H9 (cell line): ENCODE measurements at regions not wholly inside any gene's neighbourhood (a gene's known extent, or its start where the extent isn't known, plus 50 kb on each side); places are given as distances from the start of the nearest gene placed in this dataset.
"Not testable (repeated sequence)": the region's sequence is repeated elsewhere in the genome, so short reads cannot be mapped to it uniquely, and the experiment has no call there.

Source experiments
- DNase-seq: peaks from one replicate; pipeline ENCODE4 v3.0.0-alpha.2; 2017
- H2AFZ ChIP-seq: one replicate; pipeline ENCODE4 v1.6.1; 2013; ENCODE audit warnings: mild to moderate bottlenecking, low read length, control low read depth, moderate library complexity
- H2AK5ac ChIP-seq: 2 replicates; pipeline ENCODE4 v1.6.1; 2013; ENCODE audit warnings: low read length, control low read depth, mixed read lengths; ENCODE audit not compliant: insufficient read length
- H2BK120ac ChIP-seq: one replicate; pipeline ENCODE4 v1.6.1; 2013; ENCODE audit warnings: low read depth, mild to moderate bottlenecking, low read length, control low read depth, inconsistent platforms; ENCODE audit not compliant: poor library complexity, severe bottlenecking
- H2BK12ac ChIP-seq: 2 replicates; pipeline ENCODE4 v1.6.1; 2013; ENCODE audit warnings: low read length, control low read depth, mixed read lengths, low read depth; ENCODE audit not compliant: insufficient read length
- H2BK15ac ChIP-seq: 2 replicates; pipeline ENCODE4 v1.6.1; 2013; ENCODE audit warnings: low read depth, low read length, control low read depth
- H2BK20ac ChIP-seq: one replicate; pipeline ENCODE4 v1.6.1; 2013; ENCODE audit warnings: low read depth, mild to moderate bottlenecking, low read length, control low read depth, inconsistent platforms; ENCODE audit not compliant: poor library complexity, severe bottlenecking
- H2BK5ac ChIP-seq: 2 replicates; pipeline ENCODE4 v1.6.1; 2013; ENCODE audit warnings: low read length, control low read depth, mixed read lengths; ENCODE audit not compliant: insufficient read length
- H3K14ac ChIP-seq: 2 replicates; pipeline ENCODE4 v1.6.1; 2013; ENCODE audit warnings: low read length, control low read depth; ENCODE audit not compliant: insufficient read depth
- H3K18ac ChIP-seq: 2 replicates; pipeline ENCODE4 v1.6.1; 2013; ENCODE audit warnings: low read depth, mild to moderate bottlenecking, mixed read lengths, low read length, control low read depth; ENCODE audit not compliant: insufficient read length
- H3K23ac ChIP-seq: 2 replicates; pipeline ENCODE4 v1.6.1; 2013; ENCODE audit warnings: low read length, control low read depth, mixed read lengths, low read depth; ENCODE audit not compliant: insufficient read length
- H3K23me2 ChIP-seq: 2 replicates; pipeline ENCODE4 v1.6.1; 2013; ENCODE audit warnings: low read depth, mild to moderate bottlenecking, mixed read lengths, low read length, control low read depth; ENCODE audit not compliant: insufficient read length, poor library complexity, severe bottlenecking
- H3K27ac ChIP-seq: 2 replicates; pipeline ENCODE4 v1.5.1; 2013; ENCODE audit warnings: low read length, control low read depth, mixed read lengths, low read depth; ENCODE audit not compliant: insufficient read length
- H3K27me3 ChIP-seq: 2 replicates; pipeline ENCODE4 v1.6.1; 2013; ENCODE audit warnings: low read length, control low read depth, inconsistent platforms; ENCODE audit not compliant: insufficient read depth
- H3K4ac ChIP-seq: 2 replicates; pipeline ENCODE4 v1.6.1; 2013; ENCODE audit warnings: low read depth, mild to moderate bottlenecking, control low read depth, inconsistent platforms, low read length, moderate library complexity
- H3K4me1 ChIP-seq: 2 replicates; pipeline ENCODE4 v1.6.1; 2013; ENCODE audit warnings: low read length, control low read depth, inconsistent platforms; ENCODE audit not compliant: insufficient read depth
- H3K4me2 ChIP-seq: 2 replicates; pipeline ENCODE4 v1.6.1; 2013; ENCODE audit warnings: low read length, control low read depth, mixed read lengths; ENCODE audit not compliant: insufficient read length, insufficient read depth
- H3K56ac ChIP-seq: 2 replicates; pipeline ENCODE4 v1.6.1; 2013; ENCODE audit warnings: low read depth, mild to moderate bottlenecking, mixed read lengths, low read length, control low read depth; ENCODE audit not compliant: insufficient read length
- H3K79me1 ChIP-seq: 2 replicates; pipeline ENCODE4 v1.6.1; 2013; ENCODE audit warnings: low read depth, mild to moderate bottlenecking, moderate library complexity, low read length, control low read depth, inconsistent platforms; ENCODE audit not compliant: insufficient read depth, poor library complexity, severe bottlenecking
- H3K79me2 ChIP-seq: 2 replicates; pipeline ENCODE4 v1.6.1; 2013; ENCODE audit warnings: low read length, control low read depth, inconsistent platforms; ENCODE audit not compliant: insufficient read depth
- H3K9ac ChIP-seq: 2 replicates; pipeline ENCODE4 v1.6.1; 2013; ENCODE audit warnings: low read length, control low read depth, mixed read lengths; ENCODE audit not compliant: insufficient read length; ENCODE audit errors: extremely low read depth
- H3K9me3 ChIP-seq: one replicate; pipeline ENCODE4 v1.6.1; 2013; ENCODE audit warnings: low read depth, low read length, inconsistent platforms; ENCODE audit not compliant: control insufficient read depth
- H3T11ph ChIP-seq: one replicate; pipeline ENCODE4 v1.6.1; 2013; ENCODE audit warnings: mild to moderate bottlenecking, low read length, control low read depth, inconsistent platforms
- H4K20me1 ChIP-seq: one replicate; pipeline ENCODE4 v1.6.1; 2013; ENCODE audit not compliant: control insufficient read depth, insufficient read length, insufficient read depth
- H4K5ac ChIP-seq: 2 replicates; pipeline ENCODE4 v1.6.1; 2013; ENCODE audit warnings: low read depth, mild to moderate bottlenecking, mixed read lengths, low read length, control low read depth; ENCODE audit not compliant: insufficient read length
- H4K8ac ChIP-seq: replicated peaks from 2 replicates; pipeline ENCODE4 v1.6.1; 2013; ENCODE audit warnings: low read length, control low read depth, mixed read lengths, low read depth; ENCODE audit not compliant: insufficient read length
- H4K91ac ChIP-seq: 2 replicates; pipeline ENCODE4 v1.6.1; 2013; ENCODE audit warnings: low read depth, mild to moderate bottlenecking, moderate library complexity, mixed read lengths, low read length, control low read depth; ENCODE audit not compliant: insufficient read length
- H3K27ac Mint-ChIP-seq, 3 experiments: 2 replicates in 2 of 3; 3 replicates in 1 of 3; pipeline ENCODE4 v1.8.0; 2020 to 2021; ENCODE audit warnings: mixed read lengths in 3 of 3, mild to moderate bottlenecking in 1 of 3, moderate library complexity in 1 of 3
- H3K27me3 Mint-ChIP-seq: 2 replicates; pipeline ENCODE4 v1.8.0; 2021; ENCODE audit warnings: low read depth, mild to moderate bottlenecking, moderate library complexity, mixed read lengths
- H3K36me3 Mint-ChIP-seq, 3 experiments: 2 replicates in 2 of 3; 3 replicates in 1 of 3; pipeline ENCODE4 v1.8.0; 2020 to 2021; ENCODE audit warnings: low read depth in 3 of 3, mixed read lengths in 3 of 3; ENCODE audit not compliant: insufficient read depth in 1 of 3
- H3K4me1 Mint-ChIP-seq, 2 experiments: 2 replicates each; pipeline ENCODE4 v1.8.0; 2020; ENCODE audit warnings: mixed read lengths in 2 of 2
- H3K4me3 Mint-ChIP-seq, 2 experiments: 2 replicates in 1 of 2; 3 replicates in 1 of 2; pipeline ENCODE4 v1.8.0; 2020 to 2021; ENCODE audit warnings: mild to moderate bottlenecking in 2 of 2, mixed read lengths in 2 of 2, moderate library complexity in 1 of 2
- H3K9me3 Mint-ChIP-seq, 2 experiments: 2 replicates in 1 of 2; 3 replicates in 1 of 2; pipeline ENCODE4 v1.8.0; 2020; ENCODE audit warnings: mild to moderate bottlenecking in 2 of 2, mixed read lengths in 2 of 2, moderate library complexity in 1 of 2
- WGBS: extraction: QIAGEN DNeasy Blood & Tissue Kit; methylation state at CpG from one replicate; pipeline ENCODE4 v1.1.7; 2013; ENCODE audit warnings: missing lambda C conversion rate, low lambda C conversion rate, mixed read lengths; ENCODE audit not compliant: insufficient read length; ENCODE audit errors: extremely low coverage; 5-methylcytosine and 5-hydroxymethylcytosine counted together
- TF ChIP-seq, protein P1 (sequence below): fragments of 200-600 bp; sonication (generic); conservative IDR thresholded peaks from 3 replicates; pipeline ENCODE4 v1.8.0; 2021; ENCODE audit warnings: antibody characterized with exemption, mild to moderate bottlenecking

- no peak overlapping the region for H2BK12ac ChIP-seq
- H3K9me3 Mint-ChIP-seq = peaks cover 2 to 3% of the 10 kb centered on the region in 2 experiments; a peak in 2 of 5 replicates
- no peak overlapping the region for H2AK5ac ChIP-seq
- no peaks in the 10 kb centered on the region for H3K23me2 ChIP-seq
- H3K18ac ChIP-seq = no peak overlapping the region
- no peak overlapping the region for H3K27ac Mint-ChIP-seq
- no peaks in the 10 kb centered on the region for H3K79me2 ChIP-seq
- no peak overlapping the region for H4K8ac ChIP-seq
- no peak overlapping the region for H3K4me3 Mint-ChIP-seq
- H3K14ac ChIP-seq = no peak overlapping the region
- no peak overlapping the region for H2BK5ac ChIP-seq
- no peak overlapping the region for H3K4ac ChIP-seq
- no peaks in the 10 kb centered on the region for H3K27me3 Mint-ChIP-seq
- H4K20me1 ChIP-seq = no peaks in the 10 kb centered on the region
- H3K36me3 Mint-ChIP-seq = no peaks in the 10 kb centered on the region; a peak in 1 of 7 replicates
- H4K5ac ChIP-seq = no peak overlapping the region
- no peak overlapping the region for H2BK15ac ChIP-seq
- no peak overlapping the region for H3K23ac ChIP-seq
- H3K4me2 ChIP-seq = no peak overlapping the region
- H3K27ac ChIP-seq = no peak overlapping the region
- H3K56ac ChIP-seq = no peak overlapping the region
- no peak overlapping the region for H3K9ac ChIP-seq
- no peak overlapping the region for H2BK120ac ChIP-seq
- no peaks in the 10 kb centered on the region for H3K79me1 ChIP-seq
- no peak for DNase-seq
- peaks cover 26 to 28% of the 10 kb centered on the region in 2 experiments for H3K4me1 Mint-ChIP-seq
- no CpG with 5 or more reads among the region's 2 CpGs for WGBS
- H3K9me3 ChIP-seq = no peaks in the 10 kb centered on the region
- H3T11ph ChIP-seq = no peak overlapping the region
- no peak overlapping the region for H4K91ac ChIP-seq
- TF ChIP-seq, protein P1, sequence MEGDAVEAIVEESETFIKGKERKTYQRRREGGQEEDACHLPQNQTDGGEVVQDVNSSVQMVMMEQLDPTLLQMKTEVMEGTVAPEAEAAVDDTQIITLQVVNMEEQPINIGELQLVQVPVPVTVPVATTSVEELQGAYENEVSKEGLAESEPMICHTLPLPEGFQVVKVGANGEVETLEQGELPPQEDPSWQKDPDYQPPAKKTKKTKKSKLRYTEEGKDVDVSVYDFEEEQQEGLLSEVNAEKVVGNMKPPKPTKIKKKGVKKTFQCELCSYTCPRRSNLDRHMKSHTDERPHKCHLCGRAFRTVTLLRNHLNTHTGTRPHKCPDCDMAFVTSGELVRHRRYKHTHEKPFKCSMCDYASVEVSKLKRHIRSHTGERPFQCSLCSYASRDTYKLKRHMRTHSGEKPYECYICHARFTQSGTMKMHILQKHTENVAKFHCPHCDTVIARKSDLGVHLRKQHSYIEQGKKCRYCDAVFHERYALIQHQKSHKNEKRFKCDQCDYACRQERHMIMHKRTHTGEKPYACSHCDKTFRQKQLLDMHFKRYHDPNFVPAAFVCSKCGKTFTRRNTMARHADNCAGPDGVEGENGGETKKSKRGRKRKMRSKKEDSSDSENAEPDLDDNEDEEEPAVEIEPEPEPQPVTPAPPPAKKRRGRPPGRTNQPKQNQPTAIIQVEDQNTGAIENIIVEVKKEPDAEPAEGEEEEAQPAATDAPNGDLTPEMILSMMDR = no peak
- no peaks in the 10 kb centered on the region for H3K4me1 ChIP-seq
- no peak overlapping the region for H2AFZ ChIP-seq
- no peaks in the 10 kb centered on the region for H3K27me3 ChIP-seq
- H2BK20ac ChIP-seq = no peak overlapping the region
Observed at GRCh38 chr1:213513006-213513405, 462.0 kb downstream of the RPS6KC1 start.

- H3K79me2 ChIP-seq, DNase-seq, H2AK5ac ChIP-seq, H2BK120ac ChIP-seq, H3K14ac ChIP-seq, H3K36me3 Mint-ChIP-seq, H3K27ac ChIP-seq, H2BK20ac ChIP-seq, H3K4me1 ChIP-seq, H3K18ac ChIP-seq, H3K56ac ChIP-seq, H2BK15ac ChIP-seq, H3K9me3 Mint-ChIP-seq, H4K5ac ChIP-seq, H3K27me3 ChIP-seq, H2AFZ ChIP-seq, H3K9me3 ChIP-seq, H2BK5ac ChIP-seq, H4K20me1 ChIP-seq, H3K27me3 Mint-ChIP-seq, H3K23ac ChIP-seq, H3K4me3 Mint-ChIP-seq, H4K91ac ChIP-seq, H3K4me2 ChIP-seq, H4K8ac ChIP-seq, H3K79me1 ChIP-seq, H2BK12ac ChIP-seq, H3K27ac Mint-ChIP-seq, H3K23me2 ChIP-seq, H3K4ac ChIP-seq, H3T11ph ChIP-seq, H3K9ac ChIP-seq: not testable (repeated sequence)
- peaks cover 12 to 23% of the 10 kb centered on the region in 2 experiments for H3K4me1 Mint-ChIP-seq
- no CpG with 5 or more reads among the region's 5 CpGs for WGBS
Observed at GRCh38 chr1:213514408-213515179, 463.6 kb downstream of the RPS6KC1 start.
